ENCODE measurements at regions not wholly inside any gene's neighbourhood (a gene's known extent, or its start where the extent isn't known, plus 50 kb on each side); places are given as distances from the start of the nearest gene placed in this dataset.
A peak's percentile ranks its signal among the peaks of the same experiment; 100 is the strongest.

GRCh38 chr1:80799457-80799856 lies 1001.3 kb upstream of the ADGRL2 start:
- H2BK12ac ChIP-seq (ENCODE audit: low read length in 2 of 2), result no peak overlapping the region
- H4K91ac ChIP-seq (ENCODE audit: low read length), result no peak overlapping the region
- no peak overlapping the region for H3K27ac ChIP-seq (ENCODE audit: low read length, poor library complexity, severe bottlenecking)
- H2AFZ ChIP-seq (ENCODE audit: low read depth, low read length), result no peak overlapping the region
- H3K23ac ChIP-seq (ENCODE audit: low read length in 2 of 2), result no peak overlapping the region
- no peak overlapping the region for H2BK5ac ChIP-seq (ENCODE audit: low read depth, low read length, poor library complexity, severe bottlenecking)
- H2BK15ac ChIP-seq (ENCODE audit: low read depth, poor library complexity, severe bottlenecking), result no peak overlapping the region
- H3K4me2 ChIP-seq (ENCODE audit: low read length, poor library complexity, severe bottlenecking), result no peak overlapping the region
- no peak for DNase-seq
- H3K14ac ChIP-seq (ENCODE audit: low read length in 2 of 2), result no peak overlapping the region
- H2AK5ac ChIP-seq (ENCODE audit: low read length, severe bottlenecking), result no peak overlapping the region
- no peak overlapping the region for H4K8ac ChIP-seq (ENCODE audit: low read length)
- no peaks in the 10 kb centered on the region for H3K27me3 ChIP-seq (ENCODE audit: control insufficient read depth in 1 of 2, insufficient read depth in 1 of 2, low read length in 2 of 2)
- H3K4me1 ChIP-seq (ENCODE audit: control insufficient read depth, insufficient read depth, low read depth, low read length), result no peaks in the 10 kb centered on the region
- H3K36me3 ChIP-seq (ENCODE audit: control insufficient read depth in 1 of 2, insufficient read depth in 2 of 2, low read depth in 1 of 2, low read length in 2 of 2), result no peaks in the 10 kb centered on the region
- H3K9ac ChIP-seq (ENCODE audit: low read length), result no peak overlapping the region
- WGBS, result 65% methylated on average over 2 of the region's 2 CpGs
- H3K18ac ChIP-seq (ENCODE audit: low read depth in 1 of 2, low read length in 2 of 2), result no peak overlapping the region
- H3K79me1 ChIP-seq (replicated peaks; ENCODE audit: low read length, poor library complexity, severe bottlenecking), result no peaks in the 10 kb centered on the region
- H3K4ac ChIP-seq (ENCODE audit: low read depth in 1 of 2, low read length in 2 of 2), result no peak overlapping the region
- H3K4me3 ChIP-seq (ENCODE audit: insufficient read depth in 1 of 2, low read depth in 1 of 2, low read length in 2 of 2), result no peak overlapping the region
- no peak overlapping the region for H2BK120ac ChIP-seq (ENCODE audit: low read depth, low read length)
- H3K9me3 ChIP-seq (ENCODE audit: control insufficient read depth, low read length), result peaks cover 11% of the 10 kb centered on the region

DNA sequence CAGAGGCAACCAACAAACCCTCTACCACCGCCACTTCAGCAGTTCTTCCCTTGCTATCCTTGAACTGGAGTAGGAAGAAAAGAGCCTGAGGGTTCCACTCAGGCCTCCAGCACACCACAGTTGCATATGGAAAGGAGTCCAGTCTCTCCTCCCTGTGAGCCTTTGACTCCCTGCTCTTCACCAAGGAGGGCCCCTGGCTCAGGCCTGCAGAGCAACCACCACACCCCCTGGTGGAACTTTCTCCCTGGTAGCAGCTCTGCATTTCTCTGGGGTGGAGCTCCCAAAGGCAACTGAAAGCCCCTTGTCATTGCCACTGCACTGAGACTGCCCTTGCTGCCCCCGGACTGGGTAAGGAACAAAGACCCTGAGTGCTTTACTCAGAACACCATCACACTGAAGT lies 1021.5 kb upstream of the ADGRL2 start:
- H3K18ac ChIP-seq (ENCODE audit: low read depth in 1 of 2, low read length in 2 of 2), result no peak overlapping the region
- no peak overlapping the region for H3K4me3 ChIP-seq (ENCODE audit: insufficient read depth in 1 of 2, low read depth in 1 of 2, low read length in 2 of 2)
- H2BK12ac ChIP-seq (ENCODE audit: low read length in 2 of 2), result no peak overlapping the region
- no peak overlapping the region for H2BK15ac ChIP-seq (ENCODE audit: low read depth, poor library complexity, severe bottlenecking)
- no peaks in the 10 kb centered on the region for H3K27me3 ChIP-seq (ENCODE audit: control insufficient read depth in 1 of 2, insufficient read depth in 1 of 2, low read length in 2 of 2)
- H3K4me1 ChIP-seq (ENCODE audit: control insufficient read depth, insufficient read depth, low read depth, low read length), result no peaks in the 10 kb centered on the region
- H3K79me1 ChIP-seq (replicated peaks; ENCODE audit: low read length, poor library complexity, severe bottlenecking), result no peaks in the 10 kb centered on the region
- 84% methylated on average over 2 of the region's 2 CpGs for WGBS
- DNase-seq, result no peak
- H3K9ac ChIP-seq (ENCODE audit: low read length), result no peak overlapping the region
- no peak overlapping the region for H3K4ac ChIP-seq (ENCODE audit: low read depth in 1 of 2, low read length in 2 of 2)
- no peak overlapping the region for H2AFZ ChIP-seq (ENCODE audit: low read depth, low read length)
- H4K8ac ChIP-seq (ENCODE audit: low read length), result no peak overlapping the region
- H2AK5ac ChIP-seq (ENCODE audit: low read length, severe bottlenecking), result no peak overlapping the region
- H4K91ac ChIP-seq (ENCODE audit: low read length), result no peak overlapping the region
- H3K4me2 ChIP-seq (ENCODE audit: low read length, poor library complexity, severe bottlenecking), result no peak overlapping the region
- H3K23ac ChIP-seq (ENCODE audit: low read length in 2 of 2), result no peak overlapping the region
- no peak overlapping the region for H2BK5ac ChIP-seq (ENCODE audit: low read depth, low read length, poor library complexity, severe bottlenecking)
- H3K36me3 ChIP-seq (ENCODE audit: control insufficient read depth in 1 of 2, insufficient read depth in 2 of 2, low read depth in 1 of 2, low read length in 2 of 2), result no peaks in the 10 kb centered on the region
- no peak overlapping the region for H3K14ac ChIP-seq (ENCODE audit: low read length in 2 of 2)
- no peak overlapping the region for H2BK120ac ChIP-seq (ENCODE audit: low read depth, low read length)
- H3K27ac ChIP-seq (ENCODE audit: low read length, poor library complexity, severe bottlenecking), result no peak overlapping the region
- peaks cover 3% of the 10 kb centered on the region for H3K9me3 ChIP-seq (ENCODE audit: control insufficient read depth, low read length)

DNA sequence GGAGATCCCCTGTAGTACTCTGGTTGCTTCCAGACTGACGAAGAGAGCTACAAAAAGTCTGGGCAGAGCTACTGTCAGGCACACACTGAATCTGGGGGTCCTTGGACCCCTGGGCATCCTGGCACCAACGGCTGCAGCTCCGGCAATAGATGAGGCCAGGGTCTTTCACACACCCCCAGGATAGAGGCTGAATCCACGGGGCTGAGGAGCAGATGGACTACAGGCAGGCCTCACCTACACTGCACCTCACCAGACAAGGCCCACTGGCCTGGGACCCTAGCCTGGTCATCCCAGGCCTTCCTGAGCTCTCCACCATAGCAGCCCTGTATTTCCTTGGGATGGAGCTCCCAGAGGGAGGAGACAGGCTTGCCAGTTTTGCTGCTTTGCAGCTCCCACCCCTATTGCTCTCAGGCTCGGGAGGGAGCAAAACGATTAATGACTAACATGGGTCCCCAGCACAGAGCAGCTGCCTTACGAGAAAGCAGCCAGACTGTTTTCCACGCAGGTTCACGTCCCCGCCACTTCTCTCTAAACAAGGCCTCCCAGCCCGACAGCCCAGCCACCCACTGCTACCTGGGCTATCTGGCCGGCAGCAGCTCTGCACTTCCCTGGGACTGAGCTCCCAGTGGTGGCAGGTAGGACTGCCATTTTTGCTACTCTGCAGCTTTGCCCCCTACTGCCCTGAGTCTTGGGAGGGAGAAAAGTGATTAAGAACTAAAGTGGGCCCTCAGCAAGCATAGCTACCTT lies 1022.5 kb upstream of the ADGRL2 start:
- Histone ChIP-seq H2BK12ac (ENCODE audit: low read length in 2 of 2) (peak overlapping the region in 1 of 2 experiments; percentile 21), H3K4me2 (ENCODE audit: low read length, poor library complexity, severe bottlenecking) (no peak overlapping the region)

DNA sequence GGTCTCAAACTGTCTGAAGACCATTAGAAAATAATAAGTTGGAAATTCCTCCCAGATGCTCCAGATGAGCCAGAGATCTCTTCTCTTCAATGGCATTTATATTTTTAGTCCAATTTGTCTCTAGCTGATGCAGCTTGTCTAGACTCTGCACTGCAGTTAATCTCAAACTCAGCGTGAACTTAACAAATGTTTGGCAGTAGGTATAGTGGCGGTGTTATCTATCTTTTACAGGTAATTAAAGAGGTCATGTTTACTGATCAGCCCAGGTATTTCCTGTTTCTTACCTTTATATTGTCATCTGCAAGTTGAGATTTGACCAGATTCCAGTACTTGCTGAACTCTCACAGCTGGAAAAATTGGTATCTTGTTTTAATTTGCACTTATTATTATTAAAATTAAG lies 1024.5 kb upstream of the ADGRL2 start:
- H3K4ac ChIP-seq (ENCODE audit: low read depth in 1 of 2, low read length in 2 of 2), result no peak overlapping the region
- H2BK15ac ChIP-seq (ENCODE audit: low read depth, poor library complexity, severe bottlenecking), result no peak overlapping the region
- no peaks in the 10 kb centered on the region for H3K27me3 ChIP-seq (ENCODE audit: control insufficient read depth in 1 of 2, insufficient read depth in 1 of 2, low read length in 2 of 2)
- no peak overlapping the region for H2BK12ac ChIP-seq (ENCODE audit: low read length in 2 of 2)
- H3K27ac ChIP-seq (ENCODE audit: low read length, poor library complexity, severe bottlenecking), result no peak overlapping the region
- H3K18ac ChIP-seq (ENCODE audit: low read depth in 1 of 2, low read length in 2 of 2), result no peak overlapping the region
- no peak for DNase-seq
- H2AK5ac ChIP-seq (ENCODE audit: low read length, severe bottlenecking), result no peak overlapping the region
- H3K4me3 ChIP-seq (ENCODE audit: insufficient read depth in 1 of 2, low read depth in 1 of 2, low read length in 2 of 2), result no peak overlapping the region
- H3K4me1 ChIP-seq (ENCODE audit: control insufficient read depth, insufficient read depth, low read depth, low read length), result no peaks in the 10 kb centered on the region
- no peak overlapping the region for H3K23ac ChIP-seq (ENCODE audit: low read length in 2 of 2)
- no peak overlapping the region for H2BK120ac ChIP-seq (ENCODE audit: low read depth, low read length)
- no peak overlapping the region for H2AFZ ChIP-seq (ENCODE audit: low read depth, low read length)
- 94% methylated on average over 2 of the region's 2 CpGs for WGBS
- no peaks in the 10 kb centered on the region for H3K79me1 ChIP-seq (replicated peaks; ENCODE audit: low read length, poor library complexity, severe bottlenecking)
- no peak overlapping the region for H3K4me2 ChIP-seq (ENCODE audit: low read length, poor library complexity, severe bottlenecking)
- H3K9me3 ChIP-seq (ENCODE audit: control insufficient read depth, low read length), result no peaks in the 10 kb centered on the region
- H3K9ac ChIP-seq (ENCODE audit: low read length), result no peak overlapping the region
- no peak overlapping the region for H4K8ac ChIP-seq (ENCODE audit: low read length)
- H3K14ac ChIP-seq (ENCODE audit: low read length in 2 of 2), result no peak overlapping the region
- H4K91ac ChIP-seq (ENCODE audit: low read length), result no peak overlapping the region
- H3K36me3 ChIP-seq (ENCODE audit: control insufficient read depth in 1 of 2, insufficient read depth in 2 of 2, low read depth in 1 of 2, low read length in 2 of 2), result no peaks in the 10 kb centered on the region
- H2BK5ac ChIP-seq (ENCODE audit: low read depth, low read length, poor library complexity, severe bottlenecking), result no peak overlapping the region

More for the DNA sequence above, 1022.5 kb upstream of the ADGRL2 start:
- no peak overlapping the region for H3K4me3 ChIP-seq (ENCODE audit: insufficient read depth in 1 of 2, low read depth in 1 of 2, low read length in 2 of 2)
- WGBS, result 97% methylated on average over 12 of the region's 12 CpGs
- no peaks in the 10 kb centered on the region for H3K36me3 ChIP-seq (ENCODE audit: control insufficient read depth in 1 of 2, insufficient read depth in 2 of 2, low read depth in 1 of 2, low read length in 2 of 2)
- no peak overlapping the region for H3K14ac ChIP-seq (ENCODE audit: low read length in 2 of 2)
- no peak overlapping the region for H2AFZ ChIP-seq (ENCODE audit: low read depth, low read length)
- H2AK5ac ChIP-seq (ENCODE audit: low read length, severe bottlenecking), result no peak overlapping the region
- no peaks in the 10 kb centered on the region for H3K27me3 ChIP-seq (ENCODE audit: control insufficient read depth in 1 of 2, insufficient read depth in 1 of 2, low read length in 2 of 2)
- H3K4me1 ChIP-seq (ENCODE audit: control insufficient read depth, insufficient read depth, low read depth, low read length), result no peaks in the 10 kb centered on the region
- no peak overlapping the region for H4K8ac ChIP-seq (ENCODE audit: low read length)
- no peak overlapping the region for H3K27ac ChIP-seq (ENCODE audit: low read length, poor library complexity, severe bottlenecking)
- H4K91ac ChIP-seq (ENCODE audit: low read length), result no peak overlapping the region
- H3K23ac ChIP-seq (ENCODE audit: low read length in 2 of 2), result no peak overlapping the region
- H2BK15ac ChIP-seq (ENCODE audit: low read depth, poor library complexity, severe bottlenecking), result no peak overlapping the region
- no peak overlapping the region for H3K9ac ChIP-seq (ENCODE audit: low read length)
- H3K79me1 ChIP-seq (replicated peaks; ENCODE audit: low read length, poor library complexity, severe bottlenecking), result no peaks in the 10 kb centered on the region
- no peak for DNase-seq
- no peak overlapping the region for H2BK120ac ChIP-seq (ENCODE audit: low read depth, low read length)
- peaks cover 3% of the 10 kb centered on the region for H3K9me3 ChIP-seq (ENCODE audit: control insufficient read depth, low read length)
- H3K18ac ChIP-seq (ENCODE audit: low read depth in 1 of 2, low read length in 2 of 2), result no peak overlapping the region
- H3K4ac ChIP-seq (ENCODE audit: low read depth in 1 of 2, low read length in 2 of 2), result no peak overlapping the region
- H2BK5ac ChIP-seq (ENCODE audit: low read depth, low read length, poor library complexity, severe bottlenecking), result no peak overlapping the region

Data from mesenchymal stem cell (in vitro differentiated cells and primary cell).